ENCODE measurements at regions not wholly inside any gene's neighbourhood (a gene's known extent, or its start where the extent isn't known, plus 50 kb on each side); places are given as distances from the start of the nearest gene placed in this dataset.

DNA sequence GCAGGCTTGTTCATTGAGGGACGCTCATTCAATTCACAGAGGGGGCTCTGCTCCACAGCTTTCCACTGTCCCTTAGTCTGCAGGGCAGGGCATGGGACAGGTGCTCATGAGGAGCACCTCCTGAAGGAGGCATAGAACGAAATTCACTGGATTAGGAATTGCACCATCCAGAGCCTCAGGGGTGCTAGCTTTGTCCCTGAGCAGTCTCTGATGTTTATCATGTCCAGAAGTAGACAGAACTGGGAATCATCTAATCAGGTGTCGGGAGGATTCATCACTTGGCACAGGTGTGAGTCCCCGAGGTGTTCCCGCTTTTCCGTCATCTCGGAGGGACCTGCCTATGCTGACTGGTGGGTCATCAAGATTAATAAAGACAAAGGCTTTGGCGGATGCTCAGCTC, 321.4 kb downstream of the AJAP1 start:
- no peaks in the 10 kb centered on the region for H3K9me3 ChIP-seq
- intact Hi-C loops (cut with DNase I), result no loop called here
- DNase-seq (no peak), ATAC-seq (no peak)
- no peaks in the 10 kb centered on the region for H3K36me3 ChIP-seq
- no peaks in the 10 kb centered on the region for H3K4me1 ChIP-seq
- no peak overlapping the region for H3K4me3 ChIP-seq
- H3K27me3 ChIP-seq, result peaks cover 0 to 14% (median 0%) of the 10 kb centered on the region in 9 donors
- 74 to 80% (median 78%) methylated on average over 8 of the region's 8 CpGs for WGBS, 4 donors
- no peak for TF ChIP-seq POLR2A (IDR thresholded peaks at IDR 0.05)
- TF ChIP-seq, protein P1, sequence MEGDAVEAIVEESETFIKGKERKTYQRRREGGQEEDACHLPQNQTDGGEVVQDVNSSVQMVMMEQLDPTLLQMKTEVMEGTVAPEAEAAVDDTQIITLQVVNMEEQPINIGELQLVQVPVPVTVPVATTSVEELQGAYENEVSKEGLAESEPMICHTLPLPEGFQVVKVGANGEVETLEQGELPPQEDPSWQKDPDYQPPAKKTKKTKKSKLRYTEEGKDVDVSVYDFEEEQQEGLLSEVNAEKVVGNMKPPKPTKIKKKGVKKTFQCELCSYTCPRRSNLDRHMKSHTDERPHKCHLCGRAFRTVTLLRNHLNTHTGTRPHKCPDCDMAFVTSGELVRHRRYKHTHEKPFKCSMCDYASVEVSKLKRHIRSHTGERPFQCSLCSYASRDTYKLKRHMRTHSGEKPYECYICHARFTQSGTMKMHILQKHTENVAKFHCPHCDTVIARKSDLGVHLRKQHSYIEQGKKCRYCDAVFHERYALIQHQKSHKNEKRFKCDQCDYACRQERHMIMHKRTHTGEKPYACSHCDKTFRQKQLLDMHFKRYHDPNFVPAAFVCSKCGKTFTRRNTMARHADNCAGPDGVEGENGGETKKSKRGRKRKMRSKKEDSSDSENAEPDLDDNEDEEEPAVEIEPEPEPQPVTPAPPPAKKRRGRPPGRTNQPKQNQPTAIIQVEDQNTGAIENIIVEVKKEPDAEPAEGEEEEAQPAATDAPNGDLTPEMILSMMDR (IDR thresholded peaks at IDR 0.05), result no peak
- no peak overlapping the region for H3K27ac ChIP-seq

DNA sequence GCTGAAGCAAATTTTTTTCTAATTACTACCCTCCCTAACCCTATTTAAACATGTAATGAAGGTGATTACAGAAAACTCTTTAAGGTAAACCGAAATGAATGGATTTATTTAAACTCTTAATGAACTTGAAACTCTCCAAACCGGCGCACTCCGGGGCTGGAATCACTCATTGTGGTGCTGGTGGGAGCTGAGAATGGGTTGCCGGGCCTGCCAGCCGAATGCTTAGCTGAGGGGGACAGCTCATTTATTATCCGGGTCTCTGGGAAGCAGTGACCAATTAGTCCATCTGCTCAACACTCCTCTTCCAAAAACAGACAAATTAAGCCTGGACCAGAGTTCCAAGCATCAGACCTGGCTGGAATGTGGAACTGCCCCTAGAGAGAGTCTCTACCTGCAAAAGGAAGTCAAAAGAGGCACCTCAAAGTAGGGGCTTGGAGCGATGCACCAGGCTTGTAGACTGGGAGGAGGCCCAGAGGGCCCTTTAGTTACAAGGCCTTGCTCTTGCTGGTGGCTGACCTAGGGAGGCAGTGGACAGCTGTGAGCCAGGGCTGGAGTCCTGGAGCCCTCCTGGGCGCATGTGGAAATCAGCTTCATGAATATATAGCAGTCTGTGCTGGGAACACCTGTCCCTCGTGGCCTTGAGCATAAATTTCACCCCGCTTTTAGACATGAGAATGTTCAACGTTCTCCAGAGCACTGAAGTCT, 320.7 kb downstream of the AJAP1 start:
- no peaks in the 10 kb centered on the region for H3K36me3 ChIP-seq
- H3K4me3 ChIP-seq, result no peak overlapping the region
- no peak overlapping the region for H3K27ac ChIP-seq
- no peak for ATAC-seq
- no peak for DNase-seq
- no peaks in the 10 kb centered on the region for H3K9me3 ChIP-seq
- WGBS, 4 donors, result 82 to 86% (median 83%) methylated on average over 11 to 12 of the region's 12 CpGs
- intact Hi-C loops (cut with DNase I), result no loop called here
- no peak for TF ChIP-seq POLR2A (IDR thresholded peaks at IDR 0.05)
- TF ChIP-seq, protein P1 (IDR thresholded peaks at IDR 0.05), result no peak
- peaks cover 0 to 14% (median 0%) of the 10 kb centered on the region in 9 donors for H3K27me3 ChIP-seq
- no peaks in the 10 kb centered on the region for H3K4me1 ChIP-seq

- ATAC-seq (no peak), DNase-seq (no peak)
- no peak overlapping the region for H3K4me3 ChIP-seq
- no peaks in the 10 kb centered on the region for H3K9me3 ChIP-seq
- peaks cover 0 to 7% (median 0%) of the 10 kb centered on the region in 9 donors for H3K27me3 ChIP-seq
- H3K4me1 ChIP-seq, result no peaks in the 10 kb centered on the region
- 81 to 89% (median 85%) methylated on average over 10 of the region's 10 CpGs for WGBS, 4 donors
- no peaks in the 10 kb centered on the region for H3K36me3 ChIP-seq
- no peak overlapping the region for H3K27ac ChIP-seq
- TF ChIP-seq, protein P1 (IDR thresholded peaks at IDR 0.05), result no peak
- no peak for TF ChIP-seq POLR2A (IDR thresholded peaks at IDR 0.05)
- intact Hi-C loops (cut with DNase I), result no loop called here
Observed at GRCh38 chr1:4973341-4973740, 318.9 kb downstream of the AJAP1 start.

DNA sequence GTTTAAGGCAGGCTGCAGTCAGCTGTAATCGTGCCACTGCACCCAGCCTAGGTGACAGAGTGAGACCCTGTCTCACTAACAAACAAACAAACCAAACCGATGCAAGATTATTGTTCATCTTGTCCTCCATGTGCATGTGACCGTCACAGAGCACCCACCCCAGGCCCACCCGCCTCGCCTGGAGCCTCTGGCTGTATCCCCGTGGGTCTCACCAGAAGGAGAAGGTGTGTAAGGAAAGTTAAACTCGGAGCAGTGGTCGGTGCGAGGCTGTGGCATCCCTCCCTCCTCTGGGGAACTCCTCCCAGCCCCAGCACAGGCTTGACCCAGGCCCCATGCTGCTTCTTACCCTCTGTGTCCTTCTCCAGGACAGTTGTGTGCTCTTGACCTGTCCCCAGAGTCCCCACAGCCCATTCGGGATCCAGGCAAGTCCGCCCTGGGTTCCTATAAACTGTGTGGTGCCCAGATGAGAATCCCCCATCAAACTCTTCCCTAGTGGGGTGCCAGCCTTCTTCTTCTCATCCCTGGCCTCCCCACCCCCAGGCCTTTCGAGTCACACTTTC, 318.4 kb downstream of the AJAP1 start:
- 67 to 83% (median 76%) methylated on average over 12 of the region's 12 CpGs for whole genome bisulfite sequencing, 4 donors
- Histone ChIP-seq H3K9me3 (no peaks in the 10 kb centered on the region), H3K4me1 (no peaks in the 10 kb centered on the region), H3K27ac (no peak overlapping the region), H3K4me3 (no peak overlapping the region), H3K36me3 (no peaks in the 10 kb centered on the region), H3K27me3 (peaks cover 0 to 6% (median 0%) of the 10 kb centered on the region in 9 donors)
- DNase-seq, result no peak
- intact Hi-C loops (cut with DNase I), result no loop called here
- no peak for TF ChIP-seq POLR2A (IDR thresholded peaks at IDR 0.05)
- TF ChIP-seq, protein P1 (IDR thresholded peaks at IDR 0.05), result no peak
- no peak for ATAC-seq

Measured in heart left ventricle (tissue), 16 donors.